ENCODE measurements at regions not wholly inside any gene's neighbourhood (a gene's known extent, or its start where the extent isn't known, plus 50 kb on each side); places are given as distances from the start of the nearest gene placed in this dataset.
A peak's percentile ranks its signal among the peaks of the same experiment; 100 is the strongest.

DNA sequence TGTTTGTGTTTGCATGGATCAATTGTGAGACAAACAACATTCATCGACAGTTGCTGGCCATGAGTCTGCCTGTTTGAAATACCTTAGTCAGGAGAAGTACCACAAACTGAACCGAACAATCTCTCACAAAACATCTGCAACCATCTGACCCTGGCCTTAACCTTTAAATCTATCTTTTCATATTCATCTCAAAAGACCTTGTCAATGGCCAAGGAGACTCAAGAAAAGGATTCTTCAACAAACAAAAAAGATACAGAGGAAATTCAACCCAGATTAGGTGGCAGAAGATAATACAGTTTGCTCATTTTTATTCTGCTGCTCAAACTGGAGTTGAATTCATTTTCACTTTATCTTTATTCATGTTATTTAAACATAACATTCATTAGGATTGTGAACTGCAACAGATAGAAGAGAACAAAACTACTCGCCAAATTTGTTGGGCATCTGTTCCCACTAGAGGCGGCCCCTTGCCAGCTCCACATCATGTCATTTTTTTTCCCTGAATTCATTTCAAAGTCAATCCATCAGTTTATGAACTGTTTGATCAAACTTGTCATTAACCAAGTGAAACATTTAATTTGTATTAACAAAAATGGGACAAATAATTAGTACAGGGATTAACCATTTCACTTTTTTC, 152.3 kb upstream of the OTX2 start:
- H3K27ac ChIP-seq = no peak overlapping the region
- TF ChIP-seq, protein P1, sequence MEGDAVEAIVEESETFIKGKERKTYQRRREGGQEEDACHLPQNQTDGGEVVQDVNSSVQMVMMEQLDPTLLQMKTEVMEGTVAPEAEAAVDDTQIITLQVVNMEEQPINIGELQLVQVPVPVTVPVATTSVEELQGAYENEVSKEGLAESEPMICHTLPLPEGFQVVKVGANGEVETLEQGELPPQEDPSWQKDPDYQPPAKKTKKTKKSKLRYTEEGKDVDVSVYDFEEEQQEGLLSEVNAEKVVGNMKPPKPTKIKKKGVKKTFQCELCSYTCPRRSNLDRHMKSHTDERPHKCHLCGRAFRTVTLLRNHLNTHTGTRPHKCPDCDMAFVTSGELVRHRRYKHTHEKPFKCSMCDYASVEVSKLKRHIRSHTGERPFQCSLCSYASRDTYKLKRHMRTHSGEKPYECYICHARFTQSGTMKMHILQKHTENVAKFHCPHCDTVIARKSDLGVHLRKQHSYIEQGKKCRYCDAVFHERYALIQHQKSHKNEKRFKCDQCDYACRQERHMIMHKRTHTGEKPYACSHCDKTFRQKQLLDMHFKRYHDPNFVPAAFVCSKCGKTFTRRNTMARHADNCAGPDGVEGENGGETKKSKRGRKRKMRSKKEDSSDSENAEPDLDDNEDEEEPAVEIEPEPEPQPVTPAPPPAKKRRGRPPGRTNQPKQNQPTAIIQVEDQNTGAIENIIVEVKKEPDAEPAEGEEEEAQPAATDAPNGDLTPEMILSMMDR (conservative IDR thresholded peaks at IDR 0.05) = no peak
- no peak for TF ChIP-seq ZFX (IDR thresholded peaks at IDR 0.05)

DNA sequence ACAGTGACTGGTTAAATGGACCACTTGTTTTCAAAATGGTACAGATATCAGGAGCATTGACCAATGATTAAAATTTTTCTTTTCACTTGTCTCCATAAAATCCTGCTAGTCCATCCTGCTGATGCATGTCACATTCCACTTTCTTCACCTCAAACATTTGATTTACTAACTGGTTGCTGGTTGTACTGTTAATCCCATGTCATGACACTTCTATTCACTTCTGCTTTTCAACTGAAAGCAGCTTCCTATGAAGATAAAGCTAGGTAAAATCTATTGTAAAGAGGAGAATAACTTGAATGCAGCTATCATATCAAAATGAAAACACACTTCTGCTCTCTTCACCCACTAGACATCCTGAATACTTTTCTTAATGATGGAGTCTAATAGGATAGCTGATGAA, 149.6 kb upstream of the OTX2 start:
- TF ChIP-seq, protein P1 (conservative IDR thresholded peaks at IDR 0.05) = no peak
- no peak for TF ChIP-seq ZFX (IDR thresholded peaks at IDR 0.05)
- H3K27ac ChIP-seq = no peak overlapping the region

DNA sequence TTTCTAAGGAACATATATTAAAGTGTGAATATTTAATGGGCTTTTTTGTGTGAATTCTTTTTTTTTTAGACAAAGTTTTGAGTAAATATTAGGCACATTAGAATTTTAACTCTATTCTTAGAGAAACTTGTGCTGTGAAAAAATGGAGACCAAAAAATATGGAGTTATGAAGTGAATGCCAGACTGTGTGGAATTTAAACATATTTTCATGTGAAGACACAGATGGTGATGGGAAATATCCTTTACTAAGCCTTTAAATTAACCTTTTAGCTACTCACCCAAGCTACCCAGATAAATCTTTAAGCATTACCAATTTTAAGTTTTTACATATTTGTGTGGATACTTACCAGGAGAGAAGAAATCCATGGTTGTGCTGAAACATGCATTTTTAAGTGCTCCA, 148.8 kb upstream of the OTX2 start:
- no peak overlapping the region for H3K27ac ChIP-seq
- TF ChIP-seq, protein P1 (conservative IDR thresholded peaks at IDR 0.05) = no peak
- TF ChIP-seq ZFX (IDR thresholded peaks at IDR 0.05) = no peak

DNA sequence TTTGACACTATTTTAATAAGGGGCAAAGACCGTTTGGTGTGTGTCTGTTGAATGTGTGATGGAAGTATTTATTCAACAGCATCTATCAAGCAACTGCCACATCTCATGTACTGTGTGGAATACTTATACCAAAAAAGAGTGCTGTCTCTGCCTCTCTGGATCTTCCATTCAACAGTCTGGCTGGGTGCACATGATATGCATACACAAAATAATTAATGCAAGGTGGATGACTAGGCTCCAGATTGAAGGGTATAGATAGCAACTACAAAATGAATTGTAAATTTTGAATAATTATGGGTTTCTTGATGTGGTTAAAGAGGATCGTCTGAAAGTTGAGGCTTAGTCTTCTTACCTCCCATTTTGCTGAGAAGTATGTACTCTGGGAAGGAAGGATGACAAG, 145.9 kb upstream of the OTX2 start:
- TF ChIP-seq, protein P1 (conservative IDR thresholded peaks at IDR 0.05) = no peak
- no peak overlapping the region for H3K27ac ChIP-seq

DNA sequence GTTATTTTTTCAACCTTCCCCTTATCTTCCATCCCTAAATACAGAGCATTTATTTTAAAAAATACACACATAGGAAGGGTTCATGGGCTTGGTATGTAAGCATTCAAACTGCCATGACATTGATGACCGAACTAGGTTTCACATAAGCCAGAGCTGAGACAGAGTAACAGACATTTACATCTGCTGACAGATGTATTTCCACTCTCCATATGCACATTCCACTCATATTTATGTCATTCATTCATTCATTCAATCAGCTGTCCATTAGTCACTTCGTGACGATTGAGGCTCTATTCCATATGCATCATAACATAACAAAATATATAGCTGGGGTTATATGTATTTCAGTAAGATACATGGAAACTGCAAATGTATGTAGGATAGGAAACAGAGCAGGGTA, 145.5 kb upstream of the OTX2 start:
- TF ChIP-seq, protein P1 (conservative IDR thresholded peaks at IDR 0.05) = no peak
- TF ChIP-seq ZFX (IDR thresholded peaks at IDR 0.05) = no peak
- H3K27ac ChIP-seq = no peak overlapping the region

DNA sequence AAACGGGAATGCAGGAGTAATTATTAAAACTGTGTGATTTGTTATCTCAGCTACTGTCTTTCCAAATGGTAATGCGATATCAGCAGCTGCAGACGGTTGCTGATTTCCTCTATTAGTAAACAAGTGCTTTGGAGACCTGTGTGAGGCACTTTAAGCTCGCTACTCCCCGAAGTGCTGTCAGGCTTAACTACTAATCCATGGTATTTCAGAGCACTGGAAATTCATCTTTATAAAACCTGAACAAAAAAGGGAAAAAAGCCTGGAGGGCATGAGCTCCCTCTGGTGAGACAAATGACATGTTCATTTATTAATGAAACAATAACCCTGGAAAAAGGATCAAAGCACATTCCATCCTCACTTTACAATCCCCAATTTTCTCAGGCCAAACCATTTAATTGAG, 143.6 kb upstream of the OTX2 start:
- no peak for TF ChIP-seq ZFX (IDR thresholded peaks at IDR 0.05)
- TF ChIP-seq, protein P1 (conservative IDR thresholded peaks at IDR 0.05) = 0 out of 2 replicates have a peak, but pooled peaks have one; percentile 21
- no peak overlapping the region for H3K27ac ChIP-seq

DNA sequence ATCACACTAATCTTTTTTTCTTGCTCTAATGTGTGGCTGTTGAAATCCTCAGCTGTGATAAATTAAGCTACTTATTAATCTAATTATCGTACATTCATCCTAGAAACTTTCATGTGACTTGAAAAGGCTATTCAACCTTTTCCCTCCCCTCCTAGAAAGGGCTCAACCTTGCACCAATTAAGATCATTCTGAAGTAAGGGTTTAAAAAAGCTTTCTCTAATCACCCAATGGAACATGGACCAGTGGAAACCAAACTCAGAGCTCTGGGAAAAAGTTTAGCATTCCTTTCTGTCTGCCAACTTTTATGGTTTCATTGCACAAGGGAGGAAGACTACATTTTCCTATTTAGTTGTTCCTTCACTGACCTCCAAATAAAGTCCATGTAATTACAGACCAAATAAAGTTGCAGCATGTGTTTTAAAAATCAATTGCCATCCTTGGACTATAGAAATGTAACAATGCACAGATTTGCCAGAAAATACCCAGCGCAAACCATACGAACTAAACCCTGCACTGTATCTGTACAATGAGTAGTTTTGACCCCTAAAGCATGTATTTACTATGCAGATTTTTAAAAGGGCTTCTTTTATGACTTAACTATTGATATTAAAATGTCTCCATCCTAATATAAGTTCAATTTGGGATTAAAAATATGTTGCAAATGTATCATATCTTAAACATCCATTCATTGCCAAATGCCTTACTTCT, 142.6 kb upstream of the OTX2 start:
- H3K27ac ChIP-seq = no peak overlapping the region
- TF ChIP-seq, protein P1 (conservative IDR thresholded peaks at IDR 0.05) = no peak
- no peak for TF ChIP-seq ZFX (IDR thresholded peaks at IDR 0.05)
